ENCODE measurements at regions not wholly inside any gene's neighbourhood (a gene's known extent, or its start where the extent isn't known, plus 50 kb on each side); places are given as distances from the start of the nearest gene placed in this dataset.

- DNase-seq, result no peak
These were observed 359.6 kb upstream of the NECTIN3 start for GRCh38 chr3:110711851-110712516.

GRCh38 chr3:110727056-110727455 is 344.6 kb upstream of the NECTIN3 start:
- no peak for DNase-seq

GRCh38 chr3:110731148-110731547 is 340.5 kb upstream of the NECTIN3 start:
- DNase-seq, result no peak

- no peak for DNase-seq
These were observed 339.2 kb upstream of the NECTIN3 start for GRCh38 chr3:110732420-110732819.

- no peak for DNase-seq
These were observed 338.6 kb upstream of the NECTIN3 start for GRCh38 chr3:110733045-110733444.

GRCh38 chr3:110734524-110734923 is 337.1 kb upstream of the NECTIN3 start:
- no peak for DNase-seq

GRCh38 chr3:110736332-110736731 is 335.3 kb upstream of the NECTIN3 start:
- DNase-seq, result no peak

GRCh38 chr3:110738531-110738930 is 333.1 kb upstream of the NECTIN3 start:
- no peak for DNase-seq

- DNase-seq, result no peak
These were observed 329.7 kb upstream of the NECTIN3 start for GRCh38 chr3:110741891-110742290.

GRCh38 chr3:110743202-110743601 is 328.4 kb upstream of the NECTIN3 start:
- DNase-seq, result no peak

- no peak for DNase-seq
These were observed 327.6 kb upstream of the NECTIN3 start for GRCh38 chr3:110743984-110744383.

GRCh38 chr3:110744723-110745122 is 326.9 kb upstream of the NECTIN3 start:
- no peak for DNase-seq

GRCh38 chr3:110749006-110749405 is 322.6 kb upstream of the NECTIN3 start:
- DNase-seq, result no peak

GRCh38 chr3:110750201-110750600 is 321.4 kb upstream of the NECTIN3 start:
- no peak for DNase-seq

GRCh38 chr3:110752307-110752706 is 319.3 kb upstream of the NECTIN3 start:
- DNase-seq, result no peak

GRCh38 chr3:110753516-110753915 is 318.1 kb upstream of the NECTIN3 start:
- no peak for DNase-seq

- no peak for DNase-seq
These were observed 317.3 kb upstream of the NECTIN3 start for GRCh38 chr3:110754212-110754916.

- DNase-seq, result no peak
These were observed 316.3 kb upstream of the NECTIN3 start for GRCh38 chr3:110755345-110755744.

GRCh38 chr3:110756705-110757104 is 314.9 kb upstream of the NECTIN3 start:
- no peak for DNase-seq

- DNase-seq, result no peak
These were observed 313.4 kb upstream of the NECTIN3 start for GRCh38 chr3:110758208-110758607.

GRCh38 chr3:110767156-110767555 is 304.5 kb upstream of the NECTIN3 start:
- DNase-seq, result no peak

GRCh38 chr3:110767838-110768237 is 303.8 kb upstream of the NECTIN3 start:
- DNase-seq, result no peak

- no peak for DNase-seq
These were observed 298.1 kb upstream of the NECTIN3 start for GRCh38 chr3:110773413-110773954.

- DNase-seq, result no peak
These were observed 296.9 kb upstream of the NECTIN3 start for GRCh38 chr3:110774496-110775265.
